IMR-90 (cell line): ENCODE measurements at regions not wholly inside any gene's neighbourhood (a gene's known extent, or its start where the extent isn't known, plus 50 kb on each side); places are given as distances from the start of the nearest gene placed in this dataset.

Experiments used
- CEBPB ChIP-seq: IDR thresholded peaks from 2 replicates; pipeline ENCODE4 v1.6.1; 2012; ENCODE audit warnings: low read depth, low read length, improper control_type of control experiment
- CHD1 ChIP-seq: IDR thresholded peaks from 2 replicates; pipeline ENCODE4 v1.6.1; 2012; ENCODE audit warnings: low read depth, low read length, improper control_type of control experiment
- FOS ChIP-seq: fragments of 150-350 bp; IDR thresholded peaks from 2 replicates; pipeline ENCODE4 v1.6.1; 2016; ENCODE audit warnings: low read depth, low read length
- MAFK ChIP-seq: IDR thresholded peaks from 2 replicates; pipeline ENCODE4 v1.6.1; 2012; ENCODE audit warnings: low read depth, low read length, improper control_type of control experiment
- MAZ ChIP-seq: IDR thresholded peaks from 2 replicates; pipeline ENCODE4 v1.6.1; 2012; ENCODE audit warnings: low read depth, mild to moderate bottlenecking, low read length, improper control_type of control experiment, moderate library complexity, borderline replicate concordance
- MXI1 ChIP-seq: IDR thresholded peaks from 2 replicates; pipeline ENCODE4 v1.6.1; 2012; ENCODE audit warnings: low read depth, mild to moderate bottlenecking, low read length, moderate library complexity, borderline replicate concordance
- NFE2L2 ChIP-seq: fragments of 150-350 bp; IDR thresholded peaks from 2 replicates; pipeline ENCODE4 v1.6.1; 2016; ENCODE audit warnings: low read depth, mild to moderate bottlenecking, low read length
- POLR2A ChIP-seq: IDR thresholded peaks from 2 replicates; pipeline ENCODE4 v1.6.1; 2012; ENCODE audit warnings: mild to moderate bottlenecking, low read depth, low read length
- RAD21 ChIP-seq: IDR thresholded peaks from 2 replicates; pipeline ENCODE4 v1.6.1; 2012; ENCODE audit warnings: low read length, improper control_type of control experiment
- RCOR1 ChIP-seq: IDR thresholded peaks from 2 replicates; pipeline ENCODE4 v1.6.1; 2012; ENCODE audit warnings: mild to moderate bottlenecking, low read length, improper control_type of control experiment; ENCODE audit not compliant: insufficient replicate concordance
- RFX5 ChIP-seq: IDR thresholded peaks from 2 replicates; pipeline ENCODE4 v1.8.0; 2012; ENCODE audit warnings: low read depth, mild to moderate bottlenecking, low read length, moderate library complexity
- SMC3 ChIP-seq: fragments of 150-350 bp; IDR thresholded peaks from 2 replicates; pipeline ENCODE4 v1.6.1; 2016; ENCODE audit warnings: low read depth, mild to moderate bottlenecking, antibody characterized with exemption, low read length, moderate library complexity
- TF ChIP-seq, protein P1 (sequence below): conservative IDR thresholded peaks from 2 replicates; pipeline ENCODE4 v1.5.1; 2012; ENCODE audit warnings: mild to moderate bottlenecking, low read depth, low read length, improper control_type of control experiment
- TF ChIP-seq, protein P2 (sequence below): fragments of 150-350 bp; IDR thresholded peaks from 2 replicates; pipeline ENCODE4 v1.6.1; 2017; ENCODE audit warnings: mild to moderate bottlenecking, antibody characterized with exemption, low read length, low read depth

DNA sequence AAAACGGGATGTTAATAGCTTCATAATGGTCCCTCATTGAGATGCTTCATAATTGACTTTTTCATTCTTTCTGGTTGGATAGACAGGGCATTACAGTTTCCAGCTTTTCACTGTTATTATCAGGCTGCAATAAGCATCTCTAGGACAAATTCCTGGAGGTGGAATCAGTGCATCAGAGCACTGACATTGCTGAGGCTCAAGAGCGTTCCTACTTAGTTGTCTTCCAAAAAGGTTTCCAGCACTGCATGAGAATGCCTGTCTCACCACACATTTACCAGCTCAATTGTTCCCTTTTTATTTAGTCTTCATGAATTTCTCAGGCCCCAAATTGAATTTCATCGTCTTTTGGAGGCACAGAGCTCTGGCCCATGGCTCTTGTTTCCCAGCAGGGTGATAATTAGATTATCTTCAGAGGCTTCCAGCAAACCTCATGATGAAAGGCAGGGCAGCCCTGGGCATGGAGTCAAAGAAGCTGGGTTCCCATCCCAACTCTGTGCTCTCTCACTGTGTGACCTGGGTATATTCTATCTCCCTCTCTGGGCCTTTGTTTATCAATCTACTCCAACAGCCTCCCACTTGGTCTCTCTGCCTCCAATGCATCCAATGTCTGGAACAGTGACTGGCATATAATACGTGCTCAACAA is 451.4 kb downstream of the PTPRU start:
- TF ChIP-seq, protein P1, sequence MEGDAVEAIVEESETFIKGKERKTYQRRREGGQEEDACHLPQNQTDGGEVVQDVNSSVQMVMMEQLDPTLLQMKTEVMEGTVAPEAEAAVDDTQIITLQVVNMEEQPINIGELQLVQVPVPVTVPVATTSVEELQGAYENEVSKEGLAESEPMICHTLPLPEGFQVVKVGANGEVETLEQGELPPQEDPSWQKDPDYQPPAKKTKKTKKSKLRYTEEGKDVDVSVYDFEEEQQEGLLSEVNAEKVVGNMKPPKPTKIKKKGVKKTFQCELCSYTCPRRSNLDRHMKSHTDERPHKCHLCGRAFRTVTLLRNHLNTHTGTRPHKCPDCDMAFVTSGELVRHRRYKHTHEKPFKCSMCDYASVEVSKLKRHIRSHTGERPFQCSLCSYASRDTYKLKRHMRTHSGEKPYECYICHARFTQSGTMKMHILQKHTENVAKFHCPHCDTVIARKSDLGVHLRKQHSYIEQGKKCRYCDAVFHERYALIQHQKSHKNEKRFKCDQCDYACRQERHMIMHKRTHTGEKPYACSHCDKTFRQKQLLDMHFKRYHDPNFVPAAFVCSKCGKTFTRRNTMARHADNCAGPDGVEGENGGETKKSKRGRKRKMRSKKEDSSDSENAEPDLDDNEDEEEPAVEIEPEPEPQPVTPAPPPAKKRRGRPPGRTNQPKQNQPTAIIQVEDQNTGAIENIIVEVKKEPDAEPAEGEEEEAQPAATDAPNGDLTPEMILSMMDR = no peak
- TF ChIP-seq FOS (no peak), CEBPB (no peak), RFX5 (no peak), POLR2A (no peak), MXI1 (no peak), RAD21 (no peak), RCOR1 (no peak), MAZ (no peak), SMC3 (no peak), MAFK (no peak), CHD1 (no peak), NFE2L2 (no peak)
- TF ChIP-seq, protein P2, sequence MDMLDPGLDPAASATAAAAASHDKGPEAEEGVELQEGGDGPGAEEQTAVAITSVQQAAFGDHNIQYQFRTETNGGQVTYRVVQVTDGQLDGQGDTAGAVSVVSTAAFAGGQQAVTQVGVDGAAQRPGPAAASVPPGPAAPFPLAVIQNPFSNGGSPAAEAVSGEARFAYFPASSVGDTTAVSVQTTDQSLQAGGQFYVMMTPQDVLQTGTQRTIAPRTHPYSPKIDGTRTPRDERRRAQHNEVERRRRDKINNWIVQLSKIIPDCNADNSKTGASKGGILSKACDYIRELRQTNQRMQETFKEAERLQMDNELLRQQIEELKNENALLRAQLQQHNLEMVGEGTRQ = no peak
